HG03175 (cell line): ENCODE measurements at regions not wholly inside any gene's neighbourhood (a gene's known extent, or its start where the extent isn't known, plus 50 kb on each side); places are given as distances from the start of the nearest gene placed in this dataset.

Experiments used
- ATAC-seq: cut with Tn5 transposase; IDR thresholded peaks from one replicate; pipeline ENCODE4 v1.9.1; 2021; ENCODE audit warnings: mild to moderate bottlenecking, moderate library complexity; ENCODE audit not compliant: unreplicated experiment

- no peak for ATAC-seq
Observed at GRCh38 chr12:60290532-60290931, 694.7 kb downstream of the SLC16A7 start.

- ATAC-seq: no peak
Observed at GRCh38 chr12:60308366-60308991, 712.6 kb downstream of the SLC16A7 start.

GRCh38 chr12:60311940-60312339 is 716.1 kb downstream of the SLC16A7 start:
- ATAC-seq: no peak

GRCh38 chr12:60317361-60317760 is 721.5 kb downstream of the SLC16A7 start:
- no peak for ATAC-seq

GRCh38 chr12:60324746-60325145 is 728.9 kb downstream of the SLC16A7 start:
- ATAC-seq: no peak

GRCh38 chr12:60333461-60333860 is 737.6 kb downstream of the SLC16A7 start:
- no peak for ATAC-seq

- ATAC-seq: no peak
Observed at GRCh38 chr12:60335745-60336144, 739.9 kb downstream of the SLC16A7 start.

- no peak for ATAC-seq
Observed at GRCh38 chr12:60337839-60338549, 742.2 kb downstream of the SLC16A7 start.

GRCh38 chr12:60345442-60345841 is 749.6 kb downstream of the SLC16A7 start:
- no peak for ATAC-seq

- no peak for ATAC-seq
Observed at GRCh38 chr12:60349232-60349978, 753.6 kb downstream of the SLC16A7 start.

- no peak for ATAC-seq
Observed at GRCh38 chr12:60387356-60387755, 791.5 kb downstream of the SLC16A7 start.

- no peak for ATAC-seq
Observed at GRCh38 chr12:60391051-60391450, 795.2 kb downstream of the SLC16A7 start.

GRCh38 chr12:60391791-60392190 is 796.0 kb downstream of the SLC16A7 start:
- ATAC-seq: no peak

- no peak for ATAC-seq
Observed at GRCh38 chr12:60393093-60393492, 797.3 kb downstream of the SLC16A7 start.

GRCh38 chr12:60394665-60395064 is 798.8 kb downstream of the SLC16A7 start:
- ATAC-seq: no peak

- no peak for ATAC-seq
Observed at GRCh38 chr12:60398547-60398946, 802.7 kb downstream of the SLC16A7 start.

- no peak for ATAC-seq
Observed at GRCh38 chr12:60399064-60399463, 803.2 kb downstream of the SLC16A7 start.

GRCh38 chr12:60402996-60403395 is 807.2 kb downstream of the SLC16A7 start:
- no peak for ATAC-seq

- no peak for ATAC-seq
Observed at GRCh38 chr12:60415351-60415750, 819.5 kb downstream of the SLC16A7 start.

- ATAC-seq: no peak
Observed at GRCh38 chr12:60419986-60420385, 824.2 kb downstream of the SLC16A7 start.

- ATAC-seq: no peak
Observed at GRCh38 chr12:60421741-60422140, 825.9 kb downstream of the SLC16A7 start.

- ATAC-seq: no peak
Observed at GRCh38 chr12:60437297-60437696, 841.5 kb downstream of the SLC16A7 start.
